T47D (cell line): ENCODE measurements at regions not wholly inside any gene's neighbourhood (a gene's known extent, or its start where the extent isn't known, plus 50 kb on each side); places are given as distances from the start of the nearest gene placed in this dataset.

Experiments
- DNase-seq, 2 experiments: peaks; one replicate each; pipeline versions ENCODE4 v3.0.0 to v3.0.0-alpha.2; 2011 to 2012; ENCODE audit warnings: low read depth in 1 of 2, low spot score in 1 of 2
- JUND ChIP-seq: IDR thresholded peaks from 2 replicates; pipeline ENCODE4 v1.6.1; 2012; ENCODE audit warnings: low read depth
- in situ Hi-C: cut with HindIII; loops from 2 replicates; pipeline ENCODE4 v1.10.0; 2016; ENCODE audit warnings: low sequenced_read_pairs, low pct_unique_long_range_greater_than_20kb

DNA sequence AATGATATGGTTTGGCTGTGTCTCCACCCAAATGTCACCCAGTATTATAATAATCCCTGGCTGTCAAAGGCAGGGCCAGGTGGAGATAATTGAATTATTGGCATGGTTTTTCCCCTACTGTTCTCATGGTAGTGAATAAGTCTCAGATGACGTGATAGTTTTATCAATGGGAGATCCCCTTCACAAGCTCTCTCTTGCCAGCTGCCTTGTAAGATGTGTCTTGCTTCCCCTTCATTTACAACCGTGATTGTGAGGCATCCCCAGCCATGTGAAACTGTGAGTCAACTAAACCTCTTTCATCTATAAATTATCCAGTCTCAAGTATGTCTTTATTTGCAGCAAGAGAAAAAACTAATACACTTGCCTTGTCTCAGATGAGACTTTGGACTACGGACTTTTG, 907.3 kb upstream of the MANEA start:
- no peak for DNase-seq
- TF ChIP-seq JUND = no peak

DNA sequence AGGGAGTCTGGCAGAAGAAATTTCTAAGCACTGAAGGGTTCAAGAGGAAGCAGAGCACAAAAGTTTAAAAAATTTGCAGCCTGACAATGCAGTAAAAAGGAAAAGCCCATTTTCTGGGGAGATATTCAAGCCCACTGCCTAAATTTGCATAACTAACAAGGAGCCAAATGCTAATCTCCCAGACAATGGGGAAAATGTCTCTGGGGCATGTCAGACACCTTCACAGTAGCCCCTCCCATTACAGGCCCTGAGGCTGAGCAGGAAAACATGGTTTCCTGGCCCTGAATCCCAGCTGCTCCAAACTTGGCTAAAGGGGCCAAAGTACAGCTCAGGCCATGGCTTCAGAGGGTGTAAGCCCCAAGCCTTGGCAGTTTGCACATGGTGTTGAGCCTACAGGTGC, 908.5 kb upstream of the MANEA start:
- in situ Hi-C loops = no loop called here
- DNase-seq = no peak
- TF ChIP-seq JUND = no peak

More for the DNA sequence above, 907.3 kb upstream of the MANEA start:
- in situ Hi-C loops = no loop called here

DNA sequence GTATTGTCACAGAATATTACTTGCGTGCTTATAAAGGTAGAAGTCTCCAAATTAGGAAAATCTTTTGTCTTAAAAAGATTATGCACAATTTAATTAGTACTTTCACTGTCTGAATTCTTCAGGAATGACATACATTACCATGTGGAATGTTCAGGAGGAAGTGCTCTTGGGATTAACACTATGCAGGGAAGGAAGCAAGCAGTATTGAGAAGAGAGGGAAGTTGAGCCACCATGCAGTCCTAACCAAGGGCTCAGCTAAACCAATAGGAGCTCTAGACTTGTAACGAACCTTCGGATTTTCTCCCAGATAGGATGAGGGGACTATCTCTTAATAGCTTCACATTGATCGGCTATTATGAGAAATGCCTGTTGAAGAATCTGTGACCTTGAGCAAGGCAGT, 918.4 kb upstream of the MANEA start:
- in situ Hi-C loops = no loop called here
- no peak for DNase-seq
- TF ChIP-seq JUND = no peak

DNA sequence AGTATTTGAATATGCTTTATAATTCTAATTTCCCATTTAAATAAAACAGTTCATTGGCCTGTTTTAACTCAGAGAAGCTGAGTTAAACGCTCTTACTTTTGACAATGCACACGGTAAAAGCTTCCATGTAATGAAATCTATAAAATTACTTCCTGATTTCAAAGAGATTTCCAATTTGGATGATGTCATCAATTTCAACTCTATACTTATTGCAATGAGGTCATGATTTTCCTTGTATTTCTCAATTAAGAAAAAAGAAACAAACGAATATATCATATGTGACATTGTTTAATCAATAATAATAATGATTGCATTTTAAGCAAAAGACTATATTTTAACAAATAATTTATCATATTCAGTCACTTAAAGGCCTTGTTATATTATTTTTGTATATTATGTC, 926.1 kb upstream of the MANEA start:
- in situ Hi-C loops = no loop called here
- no peak for TF ChIP-seq JUND
- no peak for DNase-seq

DNA sequence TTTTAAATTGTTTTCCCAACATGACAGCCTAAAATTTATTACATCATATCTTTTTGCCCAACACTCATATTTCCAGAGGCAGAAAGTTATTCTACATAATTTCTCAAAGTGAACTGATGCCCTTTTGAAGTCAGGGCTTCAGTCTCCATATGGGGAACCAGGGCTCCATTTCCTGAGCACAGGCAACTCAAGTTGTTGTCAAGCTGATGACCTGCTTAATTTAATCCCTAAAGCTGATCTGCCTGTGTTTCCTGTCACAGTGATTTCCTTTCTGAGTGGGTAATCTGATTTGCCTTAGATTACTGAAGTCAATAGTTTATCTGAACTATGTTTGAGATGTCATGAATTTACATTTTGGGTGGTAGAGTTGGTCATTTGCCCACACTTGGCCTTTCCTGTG, 932.1 kb upstream of the MANEA start:
- no peak for TF ChIP-seq JUND
- no peak for DNase-seq
- in situ Hi-C loops = no loop called here

DNA sequence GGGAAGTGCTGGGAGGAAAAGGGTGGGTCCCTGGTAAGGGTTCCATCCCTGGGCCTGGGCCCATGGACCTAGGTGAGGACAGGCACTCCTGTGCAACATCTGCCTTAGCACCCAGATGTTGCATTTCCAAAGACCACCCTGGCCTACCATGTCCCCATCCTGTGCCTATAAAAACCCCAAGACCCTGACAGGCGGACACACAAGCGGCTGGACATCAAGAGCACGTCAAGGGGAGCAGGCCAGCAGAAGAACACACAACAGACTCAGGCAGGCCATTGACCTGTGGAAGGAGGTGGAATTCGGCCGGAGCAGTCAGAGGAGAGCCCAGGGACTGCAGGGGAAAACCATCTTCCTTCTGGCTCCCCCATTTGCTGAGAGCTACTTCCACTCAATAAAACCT, 937.8 kb upstream of the MANEA start:
- DNase-seq = no peak
- in situ Hi-C loops = no loop called here
- TF ChIP-seq JUND = no peak

DNA sequence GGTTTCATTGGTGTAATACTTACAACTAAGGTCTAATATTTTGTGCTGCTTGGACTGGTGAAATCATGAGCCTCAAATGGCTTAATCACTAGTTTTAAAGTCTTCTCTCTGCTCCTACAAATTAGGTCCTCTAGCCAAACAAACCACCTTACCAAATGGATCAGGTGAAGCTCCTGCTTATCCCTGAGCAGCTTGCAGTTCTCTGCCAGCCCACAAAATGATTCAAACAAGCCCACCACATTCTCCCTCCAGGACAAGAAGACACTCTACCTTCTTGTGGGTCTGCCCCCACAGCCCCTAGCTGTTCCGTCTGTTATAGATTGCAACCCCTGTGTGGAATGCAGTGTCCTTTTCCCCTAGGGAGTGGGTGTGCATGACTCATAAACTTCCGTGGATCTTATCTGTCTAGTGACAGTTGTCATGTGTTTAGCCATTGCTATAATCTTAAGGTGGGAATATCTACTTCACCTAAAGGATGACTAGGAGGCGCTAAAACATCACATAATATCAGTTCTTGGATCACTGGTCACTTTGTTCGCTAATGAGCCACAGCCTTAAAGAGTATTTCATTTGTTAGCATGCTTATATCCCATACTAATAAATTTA, 940.5 kb upstream of the MANEA start:
- in situ Hi-C loops = no loop called here
- peak in 1 of 2 experiments; percentile 62 for DNase-seq

DNA sequence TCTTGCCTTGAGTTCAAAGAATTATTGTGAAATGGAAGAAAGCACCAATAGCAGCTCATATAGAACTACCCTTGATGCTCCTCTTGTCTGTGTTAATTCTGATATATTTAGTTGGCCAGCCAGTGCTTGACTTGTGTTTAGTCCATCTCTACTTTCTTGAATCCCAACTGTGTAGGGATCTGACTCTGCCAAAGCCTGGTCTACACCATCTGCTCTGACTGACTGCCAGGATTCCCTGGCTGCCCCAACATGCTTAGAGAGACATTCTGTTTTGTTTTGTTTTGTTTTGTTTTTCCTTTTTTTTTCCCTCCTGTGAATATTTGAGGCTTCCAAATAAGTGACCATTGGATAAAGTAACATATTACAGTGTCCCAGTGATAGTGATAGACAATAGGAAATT, 953.7 kb upstream of the MANEA start:
- DNase-seq = no peak
- in situ Hi-C loops = no loop called here
- TF ChIP-seq JUND = no peak

More for the DNA sequence above, 940.5 kb upstream of the MANEA start:
- no peak for TF ChIP-seq JUND

DNA sequence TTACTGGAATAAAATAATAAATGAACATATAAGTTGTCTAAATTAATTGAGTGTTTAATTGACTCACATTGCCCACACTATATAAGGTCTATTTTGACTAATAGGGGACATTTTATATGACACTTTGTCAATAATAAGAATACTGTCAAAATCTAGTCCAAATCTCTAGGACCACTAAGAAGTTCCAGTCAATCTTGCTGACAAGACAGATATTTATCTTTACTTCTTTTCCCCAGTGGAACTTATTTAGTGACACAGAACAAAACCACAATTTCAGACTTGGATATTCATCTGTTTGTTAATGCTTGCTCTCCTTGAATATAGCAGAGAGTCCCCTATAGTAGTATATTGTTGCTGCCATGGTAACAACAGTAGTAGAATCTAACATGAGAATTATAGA, 954.6 kb upstream of the MANEA start:
- DNase-seq = no peak
- in situ Hi-C loops = no loop called here
- no peak for TF ChIP-seq JUND

DNA sequence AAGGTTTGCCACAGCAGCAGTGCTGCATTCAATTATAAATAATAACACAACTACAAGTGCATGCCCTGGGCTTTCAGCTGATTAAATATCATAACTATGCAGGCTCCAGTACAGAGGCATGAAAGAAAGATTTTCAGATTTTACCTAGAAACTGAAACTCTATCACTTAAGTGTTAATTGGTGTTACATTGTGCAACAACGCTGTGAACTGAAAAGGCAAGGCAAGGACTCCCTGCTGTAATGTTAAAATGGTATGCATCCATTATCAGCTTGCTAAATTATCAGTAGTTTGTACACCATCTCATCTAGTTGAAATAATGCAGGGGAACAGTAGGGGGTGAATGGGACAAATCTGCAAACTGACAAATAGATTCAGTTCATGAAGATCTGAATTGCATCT, 976.7 kb upstream of the MANEA start:
- DNase-seq = no peak
- TF ChIP-seq JUND = no peak
- in situ Hi-C loops = no loop called here

DNA sequence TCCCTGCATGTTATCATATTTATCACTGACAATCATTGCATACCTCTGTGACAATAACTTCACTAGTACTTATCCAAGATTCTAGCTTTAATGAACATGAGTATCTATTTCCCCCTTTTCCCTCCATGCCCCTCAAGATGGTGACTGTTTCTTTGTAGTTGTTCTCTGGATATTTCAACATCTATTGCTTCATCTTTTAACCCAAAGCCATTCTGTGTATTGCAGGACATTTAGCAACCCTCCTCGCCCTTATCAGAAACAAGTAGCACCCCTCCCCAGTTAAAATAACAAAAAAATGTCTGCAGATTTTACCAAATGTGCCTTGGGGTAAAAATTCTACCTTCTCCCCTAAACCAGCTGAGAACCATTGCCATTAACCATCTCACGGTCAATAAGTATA, 979.8 kb upstream of the MANEA start:
- no peak for DNase-seq
- TF ChIP-seq JUND = no peak
- in situ Hi-C loops = no loop called here

DNA sequence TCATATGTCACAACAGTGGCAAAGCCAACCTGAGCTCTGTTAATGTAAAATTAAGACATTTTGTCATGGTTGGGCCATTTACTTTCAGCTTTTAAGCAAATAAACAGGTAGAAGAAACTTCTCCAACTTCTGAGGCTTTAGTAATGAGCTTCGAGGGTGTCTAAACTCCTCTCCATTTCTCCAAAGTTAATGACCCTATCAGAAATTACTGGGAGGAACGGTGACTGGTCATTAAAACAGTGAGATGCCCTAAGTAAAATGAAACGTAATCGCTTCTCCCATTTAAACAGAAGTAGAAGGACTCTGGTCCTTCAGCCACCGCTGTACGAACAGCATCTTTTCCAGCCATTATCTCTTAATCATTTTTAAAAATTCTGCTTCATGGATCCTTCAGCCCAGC, 986.9 kb upstream of the MANEA start:
- TF ChIP-seq JUND = no peak
- in situ Hi-C loops = no loop called here
- DNase-seq = no peak

DNA sequence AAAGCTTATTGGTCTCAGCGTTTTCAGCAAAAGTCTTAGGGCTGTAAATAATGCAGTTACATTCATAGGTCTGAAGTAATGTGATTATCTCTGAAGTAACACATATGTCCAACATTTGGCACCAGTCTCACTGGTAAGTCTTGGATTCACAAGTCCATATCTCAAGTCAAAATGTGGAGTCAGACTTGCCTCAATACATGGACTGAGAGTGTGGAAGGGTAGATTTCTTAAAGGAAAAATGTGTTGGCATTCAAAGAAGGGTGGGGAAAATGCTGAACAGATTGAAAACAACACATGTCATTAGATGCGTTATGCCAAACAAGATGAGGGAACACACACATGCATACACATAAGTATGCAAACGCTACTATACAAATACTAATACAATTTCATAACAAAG, 989.0 kb upstream of the MANEA start:
- TF ChIP-seq JUND = no peak
- DNase-seq = no peak
- in situ Hi-C loops = no loop called here

DNA sequence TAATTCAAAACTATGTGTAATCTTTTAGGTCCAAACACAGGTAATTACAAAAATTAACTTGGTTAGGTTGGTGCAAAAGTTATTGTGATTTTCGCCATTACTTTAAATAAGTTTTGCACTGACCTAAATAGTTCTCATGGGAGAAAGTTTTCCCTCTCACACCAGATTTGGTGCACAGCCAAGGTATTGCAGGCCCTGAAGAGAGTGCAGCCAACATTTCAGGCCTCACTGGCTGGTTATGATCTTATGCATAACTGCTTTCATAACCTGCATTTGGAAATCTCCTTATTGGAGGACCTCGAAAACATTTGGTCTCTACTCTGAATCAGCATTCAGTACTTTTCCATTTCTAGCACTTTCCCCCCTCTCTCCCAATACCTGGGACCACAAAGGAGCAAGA, 993.1 kb upstream of the MANEA start:
- in situ Hi-C loops = no loop called here
- no peak for DNase-seq
- no peak for TF ChIP-seq JUND

DNA sequence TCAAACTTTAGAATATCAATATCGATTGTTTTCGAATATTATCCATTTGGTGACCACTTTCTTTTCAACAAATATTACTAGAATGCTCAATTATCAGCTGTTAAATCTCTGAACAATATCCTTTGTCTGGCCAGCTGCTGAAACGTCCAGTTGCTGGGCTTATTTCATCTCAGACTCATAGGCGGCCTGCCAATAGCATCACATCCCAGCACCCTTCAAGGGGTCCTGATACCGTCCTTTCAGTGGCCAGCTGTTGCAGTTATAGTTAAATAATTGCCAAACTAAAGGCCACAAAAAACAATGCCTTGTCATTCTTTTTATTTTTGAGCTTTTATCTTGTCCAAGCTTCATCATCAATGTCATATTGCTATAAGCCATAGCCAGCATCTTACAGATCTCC, 1006.8 kb upstream of the MANEA start:
- in situ Hi-C loops = no loop called here
- no peak for DNase-seq
- TF ChIP-seq JUND = no peak
